Right atrium auricular region (tissue), 2 donors: ENCODE measurements at regions not wholly inside any gene's neighbourhood (a gene's known extent, or its start where the extent isn't known, plus 50 kb on each side); places are given as distances from the start of the nearest gene placed in this dataset.
"Not testable (repeated sequence)": the region's sequence is repeated elsewhere in the genome, so short reads cannot be mapped to it uniquely, and the experiment has no call there.

Source experiments
- DNase-seq: peaks from one replicate; pipeline ENCODE4 v3.0.0-alpha.2; 2019; ENCODE audit warnings: low spot score
- H3K27ac ChIP-seq, 2 donors: fragments of 200-600 bp; sonication (generic); 1 replicate in 1 of 2; 2 replicates in 1 of 2; pipeline ENCODE4 v1.5.1; 2016 to 2019
- H3K27me3 ChIP-seq, 2 donors: fragments of 200-600 bp; sonication (generic); one replicate each; pipeline versions ENCODE4 v1.5.1 to v1.6.0; 2017 to 2019
- H3K36me3 ChIP-seq: fragments of 200-600 bp; sonication (generic); one replicate; pipeline ENCODE4 v1.5.1; 2016
- H3K4me1 ChIP-seq, 2 donors: fragments of 200-600 bp; sonication (generic); one replicate each; pipeline versions ENCODE4 v1.5.1 to v1.6.0; 2017 to 2019
- H3K4me3 ChIP-seq, 2 donors: fragments of 200-600 bp; sonication (generic); 1 replicate in 1 of 2; 2 replicates in 1 of 2; pipeline ENCODE4 v1.5.1; 2017 to 2019; ENCODE audit warnings: mild to moderate bottlenecking in 1 of 2, moderate library complexity in 1 of 2
- H3K9me3 ChIP-seq, 2 donors: fragments of 200-600 bp; sonication (generic); one replicate each; pipeline ENCODE4 v1.5.1; 2019
- TF ChIP-seq, protein P1 (sequence below), 2 donors: fragments of 200-600 bp; sonication (generic); IDR thresholded peaks; one replicate each; pipeline ENCODE4 v1.5.1; 2019; ENCODE audit warnings: antibody characterized with exemption in 2 of 2

DNA sequence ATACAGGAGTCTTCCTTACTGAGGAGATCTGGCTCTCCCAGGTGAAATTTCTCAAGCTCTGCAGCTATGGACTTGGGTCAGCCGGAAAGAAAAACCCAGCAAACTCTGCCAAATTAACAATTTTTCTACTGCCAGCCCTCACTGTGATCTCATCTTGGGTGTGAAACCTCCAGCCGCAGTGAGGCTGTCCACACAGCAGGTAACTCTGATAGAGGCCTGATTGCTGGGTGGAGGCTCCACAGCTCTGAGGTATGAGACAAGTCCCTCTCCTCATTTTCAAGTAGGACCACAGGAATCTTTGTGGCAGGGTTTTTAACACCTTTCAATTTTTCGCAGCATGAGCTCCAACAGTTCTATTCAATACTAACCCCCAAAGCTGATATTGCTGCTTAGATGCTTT is 430.6 kb upstream of the RAB6C start:
- Histone ChIP-seq H3K4me3 (no peak overlapping the region), H3K27me3 (no peaks in the 10 kb centered on the region), H3K27ac (no peak overlapping the region), H3K4me1 (no peaks in the 10 kb centered on the region), H3K9me3 (peaks cover 0 to under 1% of the 10 kb centered on the region in 2 donors), H3K36me3 (no peaks in the 10 kb centered on the region)
- DNase-seq: no peak
- TF ChIP-seq, protein P1, sequence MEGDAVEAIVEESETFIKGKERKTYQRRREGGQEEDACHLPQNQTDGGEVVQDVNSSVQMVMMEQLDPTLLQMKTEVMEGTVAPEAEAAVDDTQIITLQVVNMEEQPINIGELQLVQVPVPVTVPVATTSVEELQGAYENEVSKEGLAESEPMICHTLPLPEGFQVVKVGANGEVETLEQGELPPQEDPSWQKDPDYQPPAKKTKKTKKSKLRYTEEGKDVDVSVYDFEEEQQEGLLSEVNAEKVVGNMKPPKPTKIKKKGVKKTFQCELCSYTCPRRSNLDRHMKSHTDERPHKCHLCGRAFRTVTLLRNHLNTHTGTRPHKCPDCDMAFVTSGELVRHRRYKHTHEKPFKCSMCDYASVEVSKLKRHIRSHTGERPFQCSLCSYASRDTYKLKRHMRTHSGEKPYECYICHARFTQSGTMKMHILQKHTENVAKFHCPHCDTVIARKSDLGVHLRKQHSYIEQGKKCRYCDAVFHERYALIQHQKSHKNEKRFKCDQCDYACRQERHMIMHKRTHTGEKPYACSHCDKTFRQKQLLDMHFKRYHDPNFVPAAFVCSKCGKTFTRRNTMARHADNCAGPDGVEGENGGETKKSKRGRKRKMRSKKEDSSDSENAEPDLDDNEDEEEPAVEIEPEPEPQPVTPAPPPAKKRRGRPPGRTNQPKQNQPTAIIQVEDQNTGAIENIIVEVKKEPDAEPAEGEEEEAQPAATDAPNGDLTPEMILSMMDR (IDR thresholded peaks at IDR 0.05): no peak

DNA sequence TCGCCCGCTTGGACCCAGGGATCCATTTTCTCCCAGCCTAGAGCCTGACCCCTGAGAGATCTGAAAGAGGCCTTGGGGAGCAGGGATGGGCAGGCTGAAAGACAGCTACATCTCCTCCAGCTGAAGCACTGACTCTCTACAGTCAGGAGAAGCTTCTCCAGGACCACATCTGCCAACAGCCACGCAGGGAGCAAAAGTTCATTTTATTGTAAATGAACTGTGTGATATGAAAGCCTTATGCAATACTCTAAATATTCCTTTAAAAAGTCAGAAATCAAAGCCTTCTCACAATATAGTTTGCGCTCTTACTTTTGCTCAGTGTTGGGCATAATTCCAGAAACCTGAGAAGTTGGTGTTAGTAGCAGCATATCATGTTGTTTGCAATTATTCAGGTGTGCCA is 428.9 kb upstream of the RAB6C start:
- TF ChIP-seq, protein P1 (IDR thresholded peaks at IDR 0.05): no peak
- Histone ChIP-seq H3K36me3 (no peaks in the 10 kb centered on the region), H3K4me1 (no peaks in the 10 kb centered on the region), H3K27ac (no peak overlapping the region), H3K27me3 (no peaks in the 10 kb centered on the region), H3K9me3 (no peaks in the 10 kb centered on the region), H3K4me3 (no peak overlapping the region)
- DNase-seq: no peak

DNA sequence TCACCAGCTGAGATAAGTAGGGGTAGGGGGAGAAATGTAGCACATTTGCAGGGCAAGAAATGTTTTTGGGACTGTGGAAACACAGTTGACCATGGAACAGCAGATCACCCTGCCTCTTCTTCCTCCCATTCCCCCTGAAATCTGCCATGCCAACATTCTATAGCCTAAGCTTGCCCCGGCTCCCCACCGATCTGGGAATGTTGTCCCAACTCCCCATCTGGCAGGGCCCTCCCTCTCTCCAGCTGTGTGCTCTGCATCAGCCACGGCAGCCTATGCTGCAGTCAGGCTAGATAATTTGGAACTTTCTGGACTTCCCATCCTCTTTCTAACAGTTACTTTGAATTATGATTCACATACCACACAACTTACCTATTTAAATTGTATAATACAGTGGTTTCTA is 425.1 kb upstream of the RAB6C start:
- H3K4me1 ChIP-seq: no peaks in the 10 kb centered on the region
- H3K4me3 ChIP-seq: no peak overlapping the region
- no peaks in the 10 kb centered on the region for H3K36me3 ChIP-seq
- no peak for DNase-seq
- no peaks in the 10 kb centered on the region for H3K27me3 ChIP-seq
- H3K27ac ChIP-seq: no peak overlapping the region
- TF ChIP-seq, protein P1 (IDR thresholded peaks at IDR 0.05): no peak
- no peaks in the 10 kb centered on the region for H3K9me3 ChIP-seq

DNA sequence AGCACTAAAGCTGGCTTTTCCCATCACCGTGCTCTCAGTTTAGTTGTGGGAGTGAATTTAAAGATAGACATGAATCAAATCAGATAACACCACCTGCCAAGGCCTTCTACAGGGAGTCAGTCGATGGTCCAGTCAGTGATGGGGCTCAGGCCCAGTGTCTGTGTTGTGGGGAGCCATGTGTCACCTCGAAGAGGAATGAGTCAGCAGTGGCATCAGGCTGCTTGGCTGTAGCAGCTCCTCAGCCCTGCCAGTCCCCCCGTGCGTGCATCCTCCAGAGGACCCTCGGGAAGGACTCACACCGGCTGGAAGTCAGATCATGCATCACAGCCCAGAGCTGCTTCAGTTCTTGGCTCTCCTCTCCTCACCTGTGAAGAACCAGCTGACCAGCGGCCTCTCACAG is 420.4 kb upstream of the RAB6C start:
- Histone ChIP-seq H3K4me3 (no peak overlapping the region), H3K27ac (no peak overlapping the region), H3K9me3 (no peaks in the 10 kb centered on the region), H3K4me1 (no peaks in the 10 kb centered on the region), H3K36me3 (no peaks in the 10 kb centered on the region), H3K27me3 (no peaks in the 10 kb centered on the region)
- TF ChIP-seq, protein P1 (IDR thresholded peaks at IDR 0.05): no peak
- no peak for DNase-seq

GRCh38 chr2:129565551-129566109 is 413.8 kb upstream of the RAB6C start:
- H3K27ac ChIP-seq: no peak overlapping the region
- no peak overlapping the region for H3K4me3 ChIP-seq
- DNase-seq: no peak
- TF ChIP-seq, protein P1 (IDR thresholded peaks at IDR 0.05): no peak
- peaks cover 0 to 6% of the 10 kb centered on the region in 2 donors for H3K9me3 ChIP-seq
- no peaks in the 10 kb centered on the region for H3K4me1 ChIP-seq
- H3K36me3 ChIP-seq: no peaks in the 10 kb centered on the region
- H3K27me3 ChIP-seq: no peaks in the 10 kb centered on the region

DNA sequence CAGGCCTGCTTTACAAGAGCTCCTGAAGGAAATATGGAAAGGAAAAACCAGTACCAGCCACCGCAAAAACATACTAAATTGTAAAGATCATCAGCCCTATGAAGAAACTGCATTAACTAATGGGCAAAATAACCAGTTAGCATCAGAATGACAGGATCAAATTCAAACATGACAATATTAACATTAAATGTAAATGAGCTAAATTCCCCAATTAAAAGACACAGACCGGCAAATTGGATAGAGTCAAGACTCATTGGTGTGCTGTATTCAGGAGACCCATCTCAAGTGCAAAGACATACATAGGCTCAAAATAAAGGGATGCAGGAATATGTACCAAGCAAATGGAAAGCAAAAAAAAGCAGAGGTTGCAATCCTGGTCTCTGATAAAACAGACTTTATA is 408.7 kb upstream of the RAB6C start:
- DNase-seq, H3K36me3 ChIP-seq, H3K27ac ChIP-seq, H3K4me1 ChIP-seq, H3K27me3 ChIP-seq, H3K4me3 ChIP-seq: not testable (repeated sequence)
- peaks cover 0 to 16% of the 10 kb centered on the region in 2 donors for H3K9me3 ChIP-seq
